Left renal cortex interstitium (tissue), 4 donors: ENCODE measurements at regions not wholly inside any gene's neighbourhood (a gene's known extent, or its start where the extent isn't known, plus 50 kb on each side); places are given as distances from the start of the nearest gene placed in this dataset.
"Not testable (repeated sequence)": the region's sequence is repeated elsewhere in the genome, so short reads cannot be mapped to it uniquely, and the experiment has no call there.

Source experiments
- DNase-seq, 4 donors: peaks; one replicate each; pipeline ENCODE4 v3.0.0-alpha.2; 2013; ENCODE audit warnings: low read depth in 4 of 4, low spot score in 2 of 4, missing footprints in 1 of 4

GRCh38 chr20:1757606-1758512 lies 100.3 kb upstream of the SIRPG start:
- DNase-seq, result no peak

- no peak for DNase-seq
Observed at GRCh38 chr20:1757072-1757471, 99.5 kb upstream of the SIRPG start.

GRCh38 chr20:1754749-1755148 lies 97.2 kb upstream of the SIRPG start:
- DNase-seq, result no peak

DNA sequence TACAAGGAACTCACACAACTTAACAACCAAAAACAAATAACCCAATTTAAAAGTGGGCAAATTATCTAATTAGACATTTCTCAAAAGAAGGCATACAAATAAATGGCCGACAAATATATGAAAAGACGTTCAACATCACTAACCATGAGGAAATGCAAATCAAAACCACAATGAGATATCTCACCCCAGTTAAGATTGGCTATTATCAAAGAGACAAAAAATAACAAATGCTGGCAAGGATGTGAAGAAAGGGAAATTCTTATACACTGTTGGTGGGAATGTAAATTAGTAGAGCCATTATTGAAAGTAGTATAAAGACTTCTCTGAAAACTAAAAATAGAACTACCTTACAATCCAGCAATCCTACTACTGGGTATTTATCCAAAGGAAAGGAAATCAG lies 96.7 kb upstream of the SIRPG start:
- no peak for DNase-seq

- no peak for DNase-seq
Observed at GRCh38 chr20:1752045-1752444, 94.5 kb upstream of the SIRPG start.

DNA sequence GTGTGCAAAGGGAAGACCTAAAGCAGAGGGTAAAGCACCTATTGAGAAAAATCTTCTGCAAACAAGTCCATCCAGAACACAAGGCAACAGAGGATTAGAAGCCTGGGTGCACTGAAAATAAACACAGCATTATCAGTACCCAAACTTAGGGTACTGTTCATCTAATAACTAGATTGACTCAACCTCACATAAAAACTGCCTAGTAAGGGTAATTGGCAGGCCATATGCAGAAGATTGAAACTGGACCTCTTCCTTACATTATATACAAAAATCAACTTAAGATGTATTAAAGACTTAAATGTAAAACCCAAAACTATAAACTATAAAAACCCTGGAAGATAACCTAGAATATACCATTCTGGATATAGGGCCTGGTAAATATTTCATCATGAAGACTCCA lies 91.2 kb upstream of the SIRPG start:
- no peak for DNase-seq

- DNase-seq, result no peak
Observed at GRCh38 chr20:1747953-1748577, 90.5 kb upstream of the SIRPG start.

DNA sequence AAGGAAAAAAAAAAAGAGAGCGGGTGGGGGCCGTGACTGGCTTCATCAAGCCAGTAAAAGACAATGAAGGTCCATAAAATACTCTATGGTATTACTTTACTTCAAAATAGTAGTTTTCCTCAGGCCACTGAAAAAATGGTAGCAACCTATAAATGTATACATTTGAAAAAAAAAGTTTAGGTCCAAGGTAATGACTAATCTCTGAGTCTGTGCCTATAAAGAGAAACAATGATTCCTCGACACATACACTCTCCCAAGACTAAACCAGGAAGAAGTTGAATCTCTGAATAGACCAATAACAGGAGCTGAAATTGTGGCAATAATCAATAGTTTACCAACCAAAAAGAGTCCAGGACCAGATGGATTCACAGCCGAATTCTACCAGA lies 84.5 kb upstream of the SIRPG start:
- not testable (repeated sequence) for DNase-seq

- no peak for DNase-seq
Observed at GRCh38 chr20:1741309-1742048, 83.9 kb upstream of the SIRPG start.

- DNase-seq, result no peak
Observed at GRCh38 chr20:1737134-1737533, 79.6 kb upstream of the SIRPG start.

DNA sequence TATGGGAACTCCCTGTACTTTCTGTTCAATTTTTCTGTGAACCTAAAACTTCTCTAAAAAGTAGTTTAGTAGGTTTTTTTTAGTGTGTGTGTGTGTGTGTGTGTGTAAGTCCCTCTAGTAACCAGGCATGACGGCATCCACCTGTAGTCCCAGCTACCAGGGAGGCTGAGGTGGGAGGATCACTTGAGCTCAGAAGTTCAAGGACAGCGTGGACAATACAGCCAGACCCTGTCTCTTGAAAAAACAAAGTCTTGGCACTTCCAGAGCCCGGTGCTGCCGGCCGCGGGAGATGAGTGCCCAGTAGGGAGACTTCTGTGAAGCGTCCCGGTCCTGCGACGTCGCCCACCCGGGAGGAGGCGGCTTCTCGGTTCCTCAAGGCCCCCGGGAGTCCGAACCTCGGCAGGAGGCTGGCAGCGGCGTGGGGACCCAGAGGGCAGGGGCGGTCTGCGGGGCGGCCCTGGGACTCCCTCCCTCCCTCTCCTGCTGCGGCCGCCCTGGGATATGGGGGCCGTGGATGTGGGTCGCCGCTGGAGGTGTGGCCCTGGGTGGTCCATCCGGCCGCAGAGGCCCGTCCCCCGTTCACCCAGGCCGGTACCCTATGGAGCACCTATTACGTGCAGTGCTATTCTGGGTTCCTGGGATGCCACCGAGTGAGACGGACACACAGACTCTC lies 78.0 kb upstream of the SIRPG start:
- no peak for DNase-seq

- no peak for DNase-seq
Observed at GRCh38 chr20:1734269-1734858, 76.8 kb upstream of the SIRPG start.

DNA sequence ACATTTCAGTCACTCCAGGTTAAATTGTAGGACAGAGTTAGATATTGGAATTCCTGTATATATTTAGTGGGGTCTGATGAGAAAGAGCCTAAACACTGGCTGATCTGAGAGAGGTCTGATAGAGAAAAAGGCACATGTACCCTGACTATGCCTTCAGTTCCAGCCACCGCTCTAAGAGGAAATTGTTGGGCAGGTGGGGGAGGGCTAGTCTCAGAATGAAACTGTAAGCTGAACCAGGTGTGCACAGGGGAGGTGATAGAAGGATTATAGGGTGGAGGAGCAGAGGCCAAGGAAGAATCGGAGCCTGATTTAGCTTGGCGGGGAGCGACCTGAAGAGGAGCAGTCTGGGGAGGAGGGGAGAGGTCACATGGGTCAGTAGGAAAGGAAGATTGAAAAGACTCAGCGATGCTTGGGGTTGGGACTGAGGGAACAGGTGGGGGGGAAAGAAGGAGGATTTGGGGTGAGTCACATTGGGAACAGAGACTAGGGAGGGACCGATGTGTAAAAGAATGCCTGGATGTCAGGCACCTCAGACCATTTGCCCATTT lies 74.3 kb upstream of the SIRPG start:
- not testable (repeated sequence) for DNase-seq

- not testable (repeated sequence) for DNase-seq
Observed at GRCh38 chr20:1730981-1731711, 73.6 kb upstream of the SIRPG start.

DNA sequence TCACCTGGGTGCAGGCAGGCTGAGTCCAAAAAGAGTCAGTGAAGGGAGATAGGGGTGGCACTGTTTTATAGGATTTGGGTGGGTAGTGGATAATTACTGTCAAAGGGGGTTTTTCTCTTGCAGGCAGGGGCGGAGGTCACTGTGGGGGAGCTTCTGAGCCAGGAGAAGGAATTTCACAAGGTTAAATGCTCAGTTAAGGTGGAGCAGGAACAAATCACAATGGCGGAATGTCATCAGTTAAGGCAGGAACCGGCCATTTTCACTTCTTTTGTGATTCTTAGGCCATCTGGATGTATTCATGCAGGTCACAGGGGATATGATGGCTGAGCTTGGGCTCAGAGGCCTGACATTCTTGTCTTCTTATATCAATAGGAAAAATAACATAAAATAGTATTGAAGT lies 69.7 kb upstream of the SIRPG start:
- not testable (repeated sequence) for DNase-seq

DNA sequence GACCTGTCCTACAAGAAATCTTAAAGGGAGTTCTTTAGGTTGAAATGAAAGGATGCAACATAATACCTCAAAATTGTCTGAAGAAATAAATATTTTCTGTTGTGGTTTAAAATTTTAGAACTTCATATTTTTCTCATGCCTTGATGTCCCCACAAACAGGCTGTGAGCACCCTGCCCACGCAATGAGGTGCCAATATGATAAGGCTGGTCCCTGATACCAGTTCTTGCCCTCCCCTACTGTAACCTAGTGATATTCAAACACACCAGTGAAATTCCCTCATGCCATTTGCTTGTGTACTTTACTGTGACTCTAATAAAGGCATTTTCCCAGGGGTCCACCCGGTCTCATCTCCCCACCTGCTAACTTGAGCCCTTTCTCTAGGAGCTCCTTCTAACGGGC lies 67.3 kb upstream of the SIRPG start:
- no peak for DNase-seq

DNA sequence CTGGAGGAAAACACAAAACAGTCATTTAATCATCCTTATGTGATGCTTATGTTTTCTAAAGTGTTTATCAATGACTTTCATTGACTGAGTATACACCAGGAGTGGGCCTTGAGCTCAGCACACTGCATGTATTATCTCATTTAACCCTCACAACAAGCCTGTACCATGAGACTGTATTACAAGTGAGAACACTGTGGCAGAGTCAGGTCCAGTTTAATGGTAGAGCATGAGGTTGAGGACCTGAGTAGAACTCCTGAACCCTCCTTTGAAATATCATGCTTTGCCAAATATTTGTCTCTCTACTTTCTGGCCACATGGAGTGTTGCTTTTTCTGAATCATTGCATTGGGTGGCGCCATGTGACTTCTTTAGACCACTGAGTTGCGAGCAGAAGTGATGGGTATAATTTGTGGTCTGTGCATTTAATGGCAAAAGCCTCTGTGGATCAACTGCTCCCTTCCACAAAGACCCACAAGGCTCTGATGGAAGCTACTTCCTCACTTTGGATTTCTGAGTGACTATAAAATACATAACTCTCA lies 65.0 kb upstream of the SIRPG start:
- DNase-seq, result no peak

GRCh38 chr20:1721687-1722512 lies 64.3 kb upstream of the SIRPG start:
- no peak for DNase-seq
